SK-N-SH (cell line): ENCODE measurements at regions not wholly inside any gene's neighbourhood (a gene's known extent, or its start where the extent isn't known, plus 50 kb on each side); places are given as distances from the start of the nearest gene placed in this dataset.

ENCODE experiments used
- EZH2phosphoT487 ChIP-seq: fragments of 200-600 bp; sonication (generic); IDR thresholded peaks from 2 replicates; pipeline ENCODE4 v1.6.1; 2017; ENCODE audit warnings: low read depth, mixed run types, mild to moderate bottlenecking, antibody characterized with exemption, moderate library complexity, borderline replicate concordance
- RAD21 ChIP-seq: IDR thresholded peaks from 2 replicates; pipeline ENCODE4 v1.6.1; 2012; ENCODE audit warnings: mild to moderate bottlenecking, low read length
- RFX5 ChIP-seq: IDR thresholded peaks from 2 replicates; pipeline ENCODE4 v1.6.1; 2012; ENCODE audit warnings: mild to moderate bottlenecking, improper control_type of control experiment, low read length
- RXRA ChIP-seq: IDR thresholded peaks from 2 replicates; pipeline ENCODE4 v1.4.0; 2012; ENCODE audit warnings: low read depth, mild to moderate bottlenecking, borderline replicate concordance
- TF ChIP-seq, protein P1 (sequence below): fragments of 200-600 bp; sonication (generic); IDR thresholded peaks from 2 replicates; pipeline ENCODE4 v1.6.1; 2017; ENCODE audit warnings: antibody characterized with exemption, mild to moderate bottlenecking, moderate library complexity

DNA sequence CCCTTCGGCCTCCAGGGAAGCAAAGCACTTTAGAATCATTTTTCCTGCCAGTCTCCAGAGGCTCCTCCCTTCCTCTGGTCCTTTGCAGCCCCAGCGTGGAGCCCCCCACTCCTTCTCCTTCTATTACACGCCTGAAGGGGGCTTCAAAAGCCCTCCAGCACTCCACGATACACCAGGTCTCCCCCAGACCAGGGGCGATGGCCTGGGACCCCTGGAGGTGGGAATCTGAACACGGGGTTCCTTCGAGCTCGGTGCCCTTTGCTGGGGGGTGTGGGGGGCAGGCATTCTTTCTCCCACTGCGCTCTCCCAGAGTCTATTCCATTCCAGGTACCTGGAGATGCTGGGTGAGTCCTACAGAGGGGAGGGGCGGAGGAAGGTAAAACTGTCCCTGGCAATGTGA, 97.6 kb downstream of the HMX1 start:
- TF ChIP-seq RXRA (no peak), RFX5 (no peak), RAD21 (no peak), EZH2phosphoT487 (no peak)
- TF ChIP-seq, protein P1, sequence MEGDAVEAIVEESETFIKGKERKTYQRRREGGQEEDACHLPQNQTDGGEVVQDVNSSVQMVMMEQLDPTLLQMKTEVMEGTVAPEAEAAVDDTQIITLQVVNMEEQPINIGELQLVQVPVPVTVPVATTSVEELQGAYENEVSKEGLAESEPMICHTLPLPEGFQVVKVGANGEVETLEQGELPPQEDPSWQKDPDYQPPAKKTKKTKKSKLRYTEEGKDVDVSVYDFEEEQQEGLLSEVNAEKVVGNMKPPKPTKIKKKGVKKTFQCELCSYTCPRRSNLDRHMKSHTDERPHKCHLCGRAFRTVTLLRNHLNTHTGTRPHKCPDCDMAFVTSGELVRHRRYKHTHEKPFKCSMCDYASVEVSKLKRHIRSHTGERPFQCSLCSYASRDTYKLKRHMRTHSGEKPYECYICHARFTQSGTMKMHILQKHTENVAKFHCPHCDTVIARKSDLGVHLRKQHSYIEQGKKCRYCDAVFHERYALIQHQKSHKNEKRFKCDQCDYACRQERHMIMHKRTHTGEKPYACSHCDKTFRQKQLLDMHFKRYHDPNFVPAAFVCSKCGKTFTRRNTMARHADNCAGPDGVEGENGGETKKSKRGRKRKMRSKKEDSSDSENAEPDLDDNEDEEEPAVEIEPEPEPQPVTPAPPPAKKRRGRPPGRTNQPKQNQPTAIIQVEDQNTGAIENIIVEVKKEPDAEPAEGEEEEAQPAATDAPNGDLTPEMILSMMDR: no peak
